HG03095 (cell line): ENCODE measurements at regions not wholly inside any gene's neighbourhood (a gene's known extent, or its start where the extent isn't known, plus 50 kb on each side); places are given as distances from the start of the nearest gene placed in this dataset.

Source experiments
- ATAC-seq: cut with Tn5 transposase; IDR thresholded peaks from one replicate; pipeline ENCODE4 v1.9.1; 2021; ENCODE audit warnings: moderate library complexity; ENCODE audit not compliant: unreplicated experiment

- no peak for ATAC-seq
Observed at GRCh38 chr10:46227571-46227935, 59.2 kb upstream of the ANTXRL start.

DNA sequence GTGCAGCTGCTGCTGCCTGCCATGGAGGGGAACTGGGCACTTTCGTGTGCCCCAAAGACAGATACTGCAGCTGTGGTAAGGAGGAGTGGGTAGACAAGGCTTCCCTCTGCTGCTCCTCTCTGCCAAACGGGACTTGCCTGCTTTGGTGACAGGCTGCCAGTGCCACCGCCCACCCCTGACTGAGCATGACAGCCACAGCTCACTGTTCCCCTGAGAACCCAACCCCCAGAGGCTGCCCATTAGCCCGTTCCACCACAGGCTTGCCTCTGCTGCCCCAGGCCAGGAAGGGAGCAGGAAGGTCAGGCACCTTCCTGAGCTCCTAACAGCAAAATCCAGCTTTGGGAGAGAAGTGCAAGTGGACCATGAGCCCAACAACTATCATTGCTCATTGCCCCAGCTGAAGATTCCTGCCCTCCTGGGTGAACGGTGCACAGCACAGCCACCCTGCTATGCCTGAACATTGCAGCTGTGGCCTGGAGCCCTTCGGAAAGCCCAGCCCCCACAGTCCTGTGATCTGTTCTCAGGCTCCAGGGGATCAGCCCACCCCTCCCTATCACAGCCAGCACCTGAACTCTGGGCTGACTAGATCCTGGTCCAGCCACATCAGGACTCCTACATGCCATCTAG is 58.7 kb upstream of the ANTXRL start:
- no peak for ATAC-seq

GRCh38 chr10:46228563-46229071 is 58.2 kb upstream of the ANTXRL start:
- peak; percentile 55 for ATAC-seq

- no peak for ATAC-seq
Observed at GRCh38 chr10:46229144-46229563, 57.6 kb upstream of the ANTXRL start.

DNA sequence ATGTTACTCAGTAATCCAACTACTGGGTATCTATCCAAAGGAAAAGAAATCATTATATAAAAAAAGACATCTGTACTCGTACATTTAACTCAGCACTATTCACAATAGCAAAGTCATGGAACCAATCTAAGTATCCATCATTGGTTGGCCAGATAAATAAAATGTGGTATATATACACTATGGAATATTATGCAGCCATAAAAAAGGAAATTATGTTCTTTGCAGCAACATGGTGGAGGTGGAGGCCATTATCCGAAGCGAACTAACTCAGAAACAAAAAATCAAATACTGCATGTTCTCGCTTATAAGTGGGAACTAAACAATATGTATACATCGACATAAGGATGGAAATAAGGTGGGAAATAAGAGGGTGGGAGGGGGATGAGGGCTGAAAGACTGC is 56.2 kb upstream of the ANTXRL start:
- no peak for ATAC-seq

DNA sequence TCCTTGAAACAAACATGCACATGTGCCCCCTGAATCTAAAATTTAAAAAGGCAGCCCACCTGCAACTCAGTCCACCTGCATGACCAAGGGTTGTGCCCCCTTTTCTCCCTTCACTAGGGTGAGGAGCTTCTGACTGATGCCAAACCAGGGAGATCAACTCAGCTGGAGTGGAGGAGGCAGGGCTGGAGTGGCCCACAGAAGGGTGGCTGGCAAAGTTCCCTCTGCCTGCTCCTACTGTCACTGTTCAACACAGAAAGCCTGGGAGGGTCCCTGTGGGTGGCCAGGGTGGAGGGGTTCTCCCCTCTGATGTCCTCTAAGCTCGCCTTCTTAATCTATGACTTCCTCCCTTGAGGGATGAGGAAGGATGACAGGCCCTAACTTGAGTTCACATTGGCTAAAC is 55.7 kb upstream of the ANTXRL start:
- no peak for ATAC-seq

DNA sequence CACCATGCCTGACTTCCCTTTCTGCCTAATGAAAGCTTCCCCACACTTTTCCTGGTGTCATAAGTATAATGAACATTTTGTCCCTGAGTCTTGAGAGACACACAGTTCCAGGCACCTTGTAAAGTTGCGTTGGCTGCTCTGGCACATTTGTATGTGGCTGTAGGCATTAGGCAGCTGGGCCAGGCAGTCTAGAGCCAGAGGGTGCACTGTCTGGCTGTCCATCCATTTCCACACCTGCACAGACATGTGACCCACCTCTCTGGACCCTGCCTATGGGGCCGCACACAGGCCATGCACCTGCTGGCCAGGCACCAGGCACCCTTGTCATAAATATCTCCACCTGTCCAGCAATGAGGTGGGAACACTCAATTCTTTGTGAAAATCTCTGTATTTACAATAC is 54.7 kb upstream of the ANTXRL start:
- ATAC-seq, result no peak

DNA sequence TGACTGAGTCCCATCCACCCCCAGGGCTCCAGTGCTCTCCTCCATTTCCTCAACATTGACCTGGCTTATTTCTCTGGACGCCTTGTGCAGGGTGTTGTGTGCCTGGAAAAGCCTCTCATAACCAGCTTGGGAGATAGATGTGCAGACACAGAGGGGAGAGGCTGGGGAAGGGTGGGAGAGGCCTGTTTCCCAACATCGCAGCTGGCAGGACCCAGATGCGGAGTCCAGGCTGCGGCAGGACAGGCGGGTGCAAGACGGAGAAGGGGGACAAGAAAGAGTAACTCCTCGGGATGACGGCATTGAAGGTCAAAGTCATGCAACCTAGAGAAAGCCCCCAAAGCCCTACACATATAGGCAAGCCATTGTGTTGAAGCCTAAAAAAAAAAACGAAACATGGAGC is 54.1 kb upstream of the ANTXRL start:
- no peak for ATAC-seq

DNA sequence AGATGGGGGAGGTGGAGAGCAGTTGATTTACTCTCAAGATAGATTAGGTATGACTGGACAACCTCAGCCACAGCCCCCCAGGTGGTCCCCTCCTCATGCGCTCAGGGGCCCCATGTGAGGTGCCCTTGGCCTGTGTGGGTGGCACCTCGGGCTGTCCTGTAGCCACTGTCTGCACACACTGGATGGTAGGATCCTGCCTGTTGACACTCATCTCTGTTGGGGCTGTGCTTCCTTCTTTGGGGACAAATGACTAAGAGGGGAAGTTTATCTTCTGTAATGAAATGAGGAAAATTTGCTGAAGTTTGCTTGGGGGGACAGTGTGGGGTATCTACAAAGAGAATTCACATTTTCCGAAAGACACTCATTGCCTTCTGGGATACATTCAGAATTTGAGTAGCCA is 53.6 kb upstream of the ANTXRL start:
- ATAC-seq, result no peak

DNA sequence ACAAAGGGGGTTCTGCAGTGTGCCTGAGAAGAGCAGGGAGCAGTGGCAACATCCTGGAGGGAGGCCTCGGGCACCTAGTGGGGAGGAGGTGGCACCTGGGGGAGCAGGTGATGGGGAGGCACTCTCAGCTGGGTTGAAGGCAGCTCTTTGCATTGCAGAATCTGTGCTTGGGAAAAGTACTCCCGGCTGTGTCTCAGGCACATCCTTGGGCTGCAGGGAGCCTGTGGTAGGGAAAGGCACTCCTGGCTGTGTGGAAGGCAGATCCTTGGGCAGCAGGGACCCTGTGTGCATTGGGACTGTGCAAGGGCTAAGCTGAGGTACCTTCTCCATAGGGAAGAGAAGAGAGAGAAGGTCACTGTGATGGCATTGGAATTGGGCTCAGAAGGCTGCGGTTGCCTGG is 52.8 kb upstream of the ANTXRL start:
- no peak for ATAC-seq

GRCh38 chr10:46234431-46235060 is 52.3 kb upstream of the ANTXRL start:
- no peak for ATAC-seq

- no peak for ATAC-seq
Observed at GRCh38 chr10:46235705-46236545, 50.9 kb upstream of the ANTXRL start.

DNA sequence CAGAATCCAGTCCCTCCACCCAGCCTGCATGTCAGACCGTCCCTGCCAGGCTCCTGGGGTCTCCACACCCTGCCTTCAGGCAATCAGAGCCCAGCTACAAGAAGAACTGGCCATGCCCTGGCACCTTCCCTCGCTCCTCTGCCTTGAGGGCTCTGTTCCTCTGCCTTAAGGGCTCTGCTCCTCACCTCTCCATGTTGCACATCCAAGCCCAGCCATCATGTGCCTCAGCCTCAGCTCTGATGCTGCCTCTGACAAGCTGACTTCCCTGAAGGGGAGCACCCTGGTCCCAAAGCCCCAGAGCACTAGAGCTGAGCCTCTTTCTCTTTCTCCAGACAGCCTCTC is 50.3 kb upstream of the ANTXRL start:
- ATAC-seq, result no peak

DNA sequence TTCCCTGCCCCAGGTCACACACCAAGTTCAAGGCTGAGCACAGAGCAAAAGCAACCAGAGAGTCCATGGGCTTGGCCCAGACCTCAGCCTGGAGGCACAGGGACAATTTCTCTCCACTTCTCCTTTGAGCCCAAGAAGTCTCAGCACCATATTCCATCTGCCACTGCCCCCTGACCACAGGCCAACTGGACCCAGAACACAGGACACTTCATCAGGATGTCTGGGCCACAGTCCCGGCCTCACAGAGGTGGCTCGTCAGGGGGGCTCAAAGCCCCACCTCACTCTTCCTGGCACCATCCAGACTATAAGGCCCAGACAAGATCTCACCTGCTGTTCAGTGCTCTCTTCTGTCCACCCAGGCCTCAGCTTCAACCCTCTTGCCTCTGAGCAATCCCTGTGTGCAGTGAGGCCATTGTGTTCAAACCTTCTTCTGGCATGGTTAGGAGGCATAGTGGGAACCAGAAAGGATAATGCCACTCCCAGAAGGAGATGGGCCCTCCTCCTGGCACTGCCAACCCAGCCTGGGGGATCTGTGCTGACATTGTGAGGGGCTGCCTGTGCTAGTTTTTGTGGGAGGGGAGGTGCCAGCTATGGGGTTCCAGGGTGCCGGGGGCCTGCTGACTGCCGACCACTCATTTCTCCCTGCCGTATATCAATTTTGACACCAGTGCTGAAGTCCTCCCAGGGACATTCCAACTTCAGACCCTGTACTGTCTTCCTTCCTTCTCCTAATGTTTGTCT is 49.7 kb upstream of the ANTXRL start:
- ATAC-seq, result no peak
